H1 (cell line): ENCODE measurements at regions not wholly inside any gene's neighbourhood (a gene's known extent, or its start where the extent isn't known, plus 50 kb on each side); places are given as distances from the start of the nearest gene placed in this dataset.

Source experiments
- CHD1 ChIP-seq: IDR thresholded peaks from 2 replicates; pipeline ENCODE4 v1.6.1; 2012; ENCODE audit warnings: low read depth, low read length, improper control_type of control experiment
- CTCF ChIP-seq, 3 experiments: IDR thresholded peaks; 1 replicate in 2 of 3; 2 replicates in 1 of 3; pipeline versions ENCODE4 v1.5.1 to v1.6.1; 2011; ENCODE audit warnings: low read length in 3 of 3, mild to moderate bottlenecking in 3 of 3, inconsistent platforms in 2 of 3, low read depth in 1 of 3, moderate library complexity in 1 of 3; ENCODE audit not compliant: insufficient read depth in 1 of 3; ENCODE audit errors: control extremely low read depth in 1 of 3
- EP300 ChIP-seq, 2 experiments: IDR thresholded peaks; 1 replicate in 1 of 2; 2 replicates in 1 of 2; pipeline ENCODE4 v1.6.1; 2011 to 2012; ENCODE audit warnings: low read depth in 2 of 2, low read length in 2 of 2, mild to moderate bottlenecking in 2 of 2, borderline replicate concordance in 1 of 2, inconsistent platforms in 1 of 2, moderate library complexity in 1 of 2
- JUN ChIP-seq: IDR thresholded peaks from 2 replicates; pipeline ENCODE4 v1.6.1; 2011; ENCODE audit warnings: low read depth, mild to moderate bottlenecking, improper control_type of control experiment, low read length
- RFX5 ChIP-seq: IDR thresholded peaks from 2 replicates; pipeline ENCODE4 v1.6.1; 2011; ENCODE audit warnings: low read depth, low read length, improper control_type of control experiment, borderline replicate concordance
- RXRA ChIP-seq: IDR thresholded peaks from 2 replicates; pipeline ENCODE4 v1.6.1; 2011; ENCODE audit warnings: low read depth, mild to moderate bottlenecking, low read length, moderate library complexity; ENCODE audit not compliant: insufficient read depth
- SRF ChIP-seq: IDR thresholded peaks from 2 replicates; pipeline ENCODE4 v1.6.1; 2011; ENCODE audit warnings: mild to moderate bottlenecking, low read depth, low read length, moderate library complexity
- TCF12 ChIP-seq: IDR thresholded peaks from 2 replicates; pipeline ENCODE4 v1.6.1; 2011; ENCODE audit warnings: low read depth, mild to moderate bottlenecking, low read length
- TF ChIP-seq, protein P1 (sequence below): fragments of 300-600 bp; sonication (generic); IDR thresholded peaks from 2 replicates; pipeline ENCODE4 v1.7.1; 2012; ENCODE audit warnings: low read length, moderate library complexity, mild to moderate bottlenecking, inconsistent platforms; ENCODE audit not compliant: insufficient replicate concordance

DNA sequence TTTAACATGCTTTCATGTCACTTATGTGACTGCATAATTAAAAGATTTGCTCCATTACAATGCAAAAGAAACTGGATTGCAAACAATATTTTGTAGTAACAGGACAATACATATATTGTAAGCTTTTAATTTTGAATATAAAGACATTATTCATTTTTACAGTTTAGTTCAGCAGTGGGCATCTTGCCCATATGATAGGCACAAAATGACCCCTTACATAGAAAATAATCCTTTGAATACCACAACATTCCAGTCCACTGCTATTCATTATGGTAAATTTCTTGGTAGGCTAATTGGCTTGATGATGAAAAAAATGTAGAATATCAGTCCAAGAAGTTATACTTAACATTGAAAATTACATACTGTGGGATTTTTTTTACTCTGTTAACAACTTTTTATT lies 74.1 kb upstream of the LAMA2 start (continued):
- TF ChIP-seq, protein P1, sequence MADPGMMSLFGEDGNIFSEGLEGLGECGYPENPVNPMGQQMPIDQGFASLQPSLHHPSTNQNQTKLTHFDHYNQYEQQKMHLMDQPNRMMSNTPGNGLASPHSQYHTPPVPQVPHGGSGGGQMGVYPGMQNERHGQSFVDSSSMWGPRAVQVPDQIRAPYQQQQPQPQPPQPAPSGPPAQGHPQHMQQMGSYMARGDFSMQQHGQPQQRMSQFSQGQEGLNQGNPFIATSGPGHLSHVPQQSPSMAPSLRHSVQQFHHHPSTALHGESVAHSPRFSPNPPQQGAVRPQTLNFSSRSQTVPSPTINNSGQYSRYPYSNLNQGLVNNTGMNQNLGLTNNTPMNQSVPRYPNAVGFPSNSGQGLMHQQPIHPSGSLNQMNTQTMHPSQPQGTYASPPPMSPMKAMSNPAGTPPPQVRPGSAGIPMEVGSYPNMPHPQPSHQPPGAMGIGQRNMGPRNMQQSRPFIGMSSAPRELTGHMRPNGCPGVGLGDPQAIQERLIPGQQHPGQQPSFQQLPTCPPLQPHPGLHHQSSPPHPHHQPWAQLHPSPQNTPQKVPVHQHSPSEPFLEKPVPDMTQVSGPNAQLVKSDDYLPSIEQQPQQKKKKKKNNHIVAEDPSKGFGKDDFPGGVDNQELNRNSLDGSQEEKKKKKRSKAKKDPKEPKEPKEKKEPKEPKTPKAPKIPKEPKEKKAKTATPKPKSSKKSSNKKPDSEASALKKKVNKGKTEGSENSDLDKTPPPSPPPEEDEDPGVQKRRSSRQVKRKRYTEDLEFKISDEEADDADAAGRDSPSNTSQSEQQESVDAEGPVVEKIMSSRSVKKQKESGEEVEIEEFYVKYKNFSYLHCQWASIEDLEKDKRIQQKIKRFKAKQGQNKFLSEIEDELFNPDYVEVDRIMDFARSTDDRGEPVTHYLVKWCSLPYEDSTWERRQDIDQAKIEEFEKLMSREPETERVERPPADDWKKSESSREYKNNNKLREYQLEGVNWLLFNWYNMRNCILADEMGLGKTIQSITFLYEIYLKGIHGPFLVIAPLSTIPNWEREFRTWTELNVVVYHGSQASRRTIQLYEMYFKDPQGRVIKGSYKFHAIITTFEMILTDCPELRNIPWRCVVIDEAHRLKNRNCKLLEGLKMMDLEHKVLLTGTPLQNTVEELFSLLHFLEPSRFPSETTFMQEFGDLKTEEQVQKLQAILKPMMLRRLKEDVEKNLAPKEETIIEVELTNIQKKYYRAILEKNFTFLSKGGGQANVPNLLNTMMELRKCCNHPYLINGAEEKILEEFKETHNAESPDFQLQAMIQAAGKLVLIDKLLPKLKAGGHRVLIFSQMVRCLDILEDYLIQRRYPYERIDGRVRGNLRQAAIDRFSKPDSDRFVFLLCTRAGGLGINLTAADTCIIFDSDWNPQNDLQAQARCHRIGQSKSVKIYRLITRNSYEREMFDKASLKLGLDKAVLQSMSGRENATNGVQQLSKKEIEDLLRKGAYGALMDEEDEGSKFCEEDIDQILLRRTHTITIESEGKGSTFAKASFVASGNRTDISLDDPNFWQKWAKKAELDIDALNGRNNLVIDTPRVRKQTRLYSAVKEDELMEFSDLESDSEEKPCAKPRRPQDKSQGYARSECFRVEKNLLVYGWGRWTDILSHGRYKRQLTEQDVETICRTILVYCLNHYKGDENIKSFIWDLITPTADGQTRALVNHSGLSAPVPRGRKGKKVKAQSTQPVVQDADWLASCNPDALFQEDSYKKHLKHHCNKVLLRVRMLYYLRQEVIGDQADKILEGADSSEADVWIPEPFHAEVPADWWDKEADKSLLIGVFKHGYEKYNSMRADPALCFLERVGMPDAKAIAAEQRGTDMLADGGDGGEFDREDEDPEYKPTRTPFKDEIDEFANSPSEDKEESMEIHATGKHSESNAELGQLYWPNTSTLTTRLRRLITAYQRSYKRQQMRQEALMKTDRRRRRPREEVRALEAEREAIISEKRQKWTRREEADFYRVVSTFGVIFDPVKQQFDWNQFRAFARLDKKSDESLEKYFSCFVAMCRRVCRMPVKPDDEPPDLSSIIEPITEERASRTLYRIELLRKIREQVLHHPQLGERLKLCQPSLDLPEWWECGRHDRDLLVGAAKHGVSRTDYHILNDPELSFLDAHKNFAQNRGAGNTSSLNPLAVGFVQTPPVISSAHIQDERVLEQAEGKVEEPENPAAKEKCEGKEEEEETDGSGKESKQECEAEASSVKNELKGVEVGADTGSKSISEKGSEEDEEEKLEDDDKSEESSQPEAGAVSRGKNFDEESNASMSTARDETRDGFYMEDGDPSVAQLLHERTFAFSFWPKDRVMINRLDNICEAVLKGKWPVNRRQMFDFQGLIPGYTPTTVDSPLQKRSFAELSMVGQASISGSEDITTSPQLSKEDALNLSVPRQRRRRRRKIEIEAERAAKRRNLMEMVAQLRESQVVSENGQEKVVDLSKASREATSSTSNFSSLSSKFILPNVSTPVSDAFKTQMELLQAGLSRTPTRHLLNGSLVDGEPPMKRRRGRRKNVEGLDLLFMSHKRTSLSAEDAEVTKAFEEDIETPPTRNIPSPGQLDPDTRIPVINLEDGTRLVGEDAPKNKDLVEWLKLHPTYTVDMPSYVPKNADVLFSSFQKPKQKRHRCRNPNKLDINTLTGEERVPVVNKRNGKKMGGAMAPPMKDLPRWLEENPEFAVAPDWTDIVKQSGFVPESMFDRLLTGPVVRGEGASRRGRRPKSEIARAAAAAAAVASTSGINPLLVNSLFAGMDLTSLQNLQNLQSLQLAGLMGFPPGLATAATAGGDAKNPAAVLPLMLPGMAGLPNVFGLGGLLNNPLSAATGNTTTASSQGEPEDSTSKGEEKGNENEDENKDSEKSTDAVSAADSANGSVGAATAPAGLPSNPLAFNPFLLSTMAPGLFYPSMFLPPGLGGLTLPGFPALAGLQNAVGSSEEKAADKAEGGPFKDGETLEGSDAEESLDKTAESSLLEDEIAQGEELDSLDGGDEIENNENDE = no peak
- TF ChIP-seq RFX5 (no peak), SRF (no peak), JUN (no peak), TCF12 (no peak), EP300 (IDR thresholded peaks at IDR 0.05; ENCODE audit: borderline replicate concordance in 1 of 2, low read depth in 2 of 2, low read length in 2 of 2) (no peak), CTCF (IDR thresholded peaks at IDR 0.05; ENCODE audit: control extremely low read depth in 1 of 3, insufficient read depth in 1 of 3, low read depth in 1 of 3, low read length in 3 of 3) (no peak), RXRA (no peak), CHD1 (no peak)
